Fibroblast of lung (primary cell): ENCODE measurements at regions not wholly inside any gene's neighbourhood (a gene's known extent, or its start where the extent isn't known, plus 50 kb on each side); places are given as distances from the start of the nearest gene placed in this dataset.
A peak's percentile ranks its signal among the peaks of the same experiment; 100 is the strongest.

Experiments used
- DNase-seq, 2 donors: peaks; one replicate each; pipeline versions ENCODE4 v3.0.0 to v3.0.0-alpha.2; 2010; ENCODE audit warnings: low read depth in 2 of 2
- H2AFZ ChIP-seq: 2 replicates; pipeline ENCODE4 v1.5.1; 2012; ENCODE audit warnings: low read length, control low read depth, inconsistent platforms
- H3K27ac ChIP-seq: 2 replicates; pipeline ENCODE4 v1.5.1; 2011; ENCODE audit warnings: low read length, control low read depth; ENCODE audit not compliant: insufficient read depth
- H3K27me3 ChIP-seq: 2 replicates; pipeline ENCODE4 v1.5.1; 2011; ENCODE audit warnings: mild to moderate bottlenecking, low read length; ENCODE audit not compliant: control insufficient read depth, insufficient read depth
- H3K36me3 ChIP-seq: 2 replicates; pipeline ENCODE4 v1.5.1; 2011; ENCODE audit warnings: low read length; ENCODE audit not compliant: control insufficient read depth, insufficient read depth
- H3K4me1 ChIP-seq: 2 replicates; pipeline ENCODE4 v1.5.1; 2011; ENCODE audit warnings: low read length; ENCODE audit not compliant: control insufficient read depth, insufficient read depth; ENCODE audit errors: extremely low read depth
- H3K4me2 ChIP-seq: 2 replicates; pipeline ENCODE4 v1.5.1; 2011; ENCODE audit warnings: low read length, control low read depth; ENCODE audit not compliant: insufficient read depth; ENCODE audit errors: extremely low read depth
- H3K4me3 ChIP-seq, 4 experiments: fragments of 200-600 bp in 1 of 4; sonication (generic) in 1 of 4; replicated peaks in 1 of 4; 2 replicates each; pipeline ENCODE4 v1.5.1; 2011 to 2016; ENCODE audit warnings: low read length in 4 of 4, low read depth in 3 of 4, mild to moderate bottlenecking in 3 of 4, control low read depth in 2 of 4, inconsistent platforms in 1 of 4, mixed read lengths in 1 of 4; ENCODE audit not compliant: insufficient read depth in 1 of 4; ENCODE audit errors: control extremely low read depth in 1 of 4
- H3K79me2 ChIP-seq: 2 replicates; pipeline ENCODE4 v1.5.1; 2012; ENCODE audit warnings: mild to moderate bottlenecking, low read length, inconsistent platforms; ENCODE audit not compliant: control insufficient read depth, insufficient read depth
- H3K9ac ChIP-seq: 2 replicates; pipeline ENCODE4 v1.5.1; 2011; ENCODE audit warnings: mild to moderate bottlenecking, low read length, control low read depth; ENCODE audit not compliant: insufficient read depth
- H3K9me3 ChIP-seq: 2 replicates; pipeline ENCODE4 v1.5.1; 2012; ENCODE audit warnings: low read depth, low read length; ENCODE audit not compliant: control insufficient read depth, insufficient read depth
- H4K20me1 ChIP-seq: 2 replicates; pipeline ENCODE4 v1.5.1; 2011; ENCODE audit warnings: low read length; ENCODE audit not compliant: control insufficient read depth, insufficient read depth; ENCODE audit errors: extremely low read depth
- EZH2 ChIP-seq: IDR thresholded peaks from 2 replicates; pipeline ENCODE4 v1.5.1; 2012; ENCODE audit warnings: low read length, control low read depth, mild to moderate bottlenecking; ENCODE audit errors: missing control alignments
- TF ChIP-seq, protein P1 (sequence below), 2 donors: IDR thresholded peaks in 1 of 2; conservative IDR thresholded peaks in 1 of 2; 1 replicate in 1 of 2; 2 replicates in 1 of 2; pipeline ENCODE4 v1.5.1; 2011 to 2012; ENCODE audit warnings: low read length in 2 of 2, control low read depth in 1 of 2, inconsistent platforms in 1 of 2, low read depth in 1 of 2, mild to moderate bottlenecking in 1 of 2

GRCh38 chr3:22361521-22361920 is 610.5 kb upstream of the ZNF385D start:
- Histone ChIP-seq H4K20me1 (no peaks in the 10 kb centered on the region), H3K4me3 (no peak overlapping the region), H3K4me2 (no peak overlapping the region), H3K4me1 (no peaks in the 10 kb centered on the region), H3K27ac (no peak overlapping the region), H3K79me2 (no peaks in the 10 kb centered on the region), H3K9ac (no peak overlapping the region), H3K27me3 (no peaks in the 10 kb centered on the region), H3K36me3 (no peaks in the 10 kb centered on the region), H2AFZ (no peak overlapping the region), H3K9me3 (no peaks in the 10 kb centered on the region)
- TF ChIP-seq, protein P1, sequence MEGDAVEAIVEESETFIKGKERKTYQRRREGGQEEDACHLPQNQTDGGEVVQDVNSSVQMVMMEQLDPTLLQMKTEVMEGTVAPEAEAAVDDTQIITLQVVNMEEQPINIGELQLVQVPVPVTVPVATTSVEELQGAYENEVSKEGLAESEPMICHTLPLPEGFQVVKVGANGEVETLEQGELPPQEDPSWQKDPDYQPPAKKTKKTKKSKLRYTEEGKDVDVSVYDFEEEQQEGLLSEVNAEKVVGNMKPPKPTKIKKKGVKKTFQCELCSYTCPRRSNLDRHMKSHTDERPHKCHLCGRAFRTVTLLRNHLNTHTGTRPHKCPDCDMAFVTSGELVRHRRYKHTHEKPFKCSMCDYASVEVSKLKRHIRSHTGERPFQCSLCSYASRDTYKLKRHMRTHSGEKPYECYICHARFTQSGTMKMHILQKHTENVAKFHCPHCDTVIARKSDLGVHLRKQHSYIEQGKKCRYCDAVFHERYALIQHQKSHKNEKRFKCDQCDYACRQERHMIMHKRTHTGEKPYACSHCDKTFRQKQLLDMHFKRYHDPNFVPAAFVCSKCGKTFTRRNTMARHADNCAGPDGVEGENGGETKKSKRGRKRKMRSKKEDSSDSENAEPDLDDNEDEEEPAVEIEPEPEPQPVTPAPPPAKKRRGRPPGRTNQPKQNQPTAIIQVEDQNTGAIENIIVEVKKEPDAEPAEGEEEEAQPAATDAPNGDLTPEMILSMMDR (conservative IDR thresholded peaks at IDR 0.05 in 1 of 2, IDR thresholded peaks at IDR 0.05 in 1 of 2; ENCODE audit: low read depth in 1 of 2, low read length in 2 of 2), result no peak
- TF ChIP-seq EZH2, result no peak
- DNase-seq, result peak in 1 of 2 donors; percentile 22

DNA sequence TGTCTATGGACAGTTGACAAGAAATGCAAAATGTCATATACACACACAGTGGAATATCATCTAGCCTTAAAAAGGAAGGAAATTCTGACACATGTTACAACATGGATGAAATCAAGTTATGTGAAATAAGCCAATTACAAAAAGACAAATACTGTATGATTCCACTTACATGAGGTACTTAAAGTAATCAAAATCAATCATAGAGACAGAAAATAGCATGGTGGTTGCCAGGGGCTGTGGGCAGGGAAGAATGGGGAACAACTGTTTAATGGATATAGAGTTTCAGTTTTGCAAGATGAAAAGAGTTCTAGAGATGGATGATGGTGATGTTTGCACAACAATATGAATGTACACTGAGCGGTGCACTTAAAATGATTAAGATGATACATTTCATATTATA is 613.8 kb upstream of the ZNF385D start:
- no peak overlapping the region for H3K4me2 ChIP-seq
- no peaks in the 10 kb centered on the region for H3K79me2 ChIP-seq
- no peaks in the 10 kb centered on the region for H3K36me3 ChIP-seq
- H2AFZ ChIP-seq, result no peak overlapping the region
- TF ChIP-seq EZH2, result no peak
- TF ChIP-seq, protein P1 (conservative IDR thresholded peaks at IDR 0.05 in 1 of 2, IDR thresholded peaks at IDR 0.05 in 1 of 2; ENCODE audit: low read depth in 1 of 2, low read length in 2 of 2), result no peak
- no peaks in the 10 kb centered on the region for H3K4me1 ChIP-seq
- no peak overlapping the region for H3K4me3 ChIP-seq
- H4K20me1 ChIP-seq, result no peaks in the 10 kb centered on the region
- no peak overlapping the region for H3K27ac ChIP-seq
- H3K9me3 ChIP-seq, result no peaks in the 10 kb centered on the region
- H3K9ac ChIP-seq, result no peak overlapping the region
- H3K27me3 ChIP-seq, result no peaks in the 10 kb centered on the region
- no peak for DNase-seq

GRCh38 chr3:22366781-22367180 is 615.8 kb upstream of the ZNF385D start:
- H3K4me2 ChIP-seq, result no peak overlapping the region
- no peak overlapping the region for H2AFZ ChIP-seq
- no peak for DNase-seq
- no peak overlapping the region for H3K27ac ChIP-seq
- H3K36me3 ChIP-seq, result no peaks in the 10 kb centered on the region
- H3K9me3 ChIP-seq, result no peaks in the 10 kb centered on the region
- H3K27me3 ChIP-seq, result peaks cover 10% of the 10 kb centered on the region
- H3K4me1 ChIP-seq, result no peaks in the 10 kb centered on the region
- H3K9ac ChIP-seq, result no peak overlapping the region
- no peaks in the 10 kb centered on the region for H3K79me2 ChIP-seq
- no peak for TF ChIP-seq EZH2
- TF ChIP-seq, protein P1 (conservative IDR thresholded peaks at IDR 0.05 in 1 of 2, IDR thresholded peaks at IDR 0.05 in 1 of 2; ENCODE audit: low read depth in 1 of 2, low read length in 2 of 2), result no peak
- no peak overlapping the region for H3K4me3 ChIP-seq
- no peaks in the 10 kb centered on the region for H4K20me1 ChIP-seq
